IPS-20b (cell line): ENCODE measurements at regions not wholly inside any gene's neighbourhood (a gene's known extent, or its start where the extent isn't known, plus 50 kb on each side); places are given as distances from the start of the nearest gene placed in this dataset.

ENCODE experiments used
- H3K27ac ChIP-seq: one replicate; pipeline ENCODE4 v1.5.1; 2013; ENCODE audit warnings: low read length
- H3K27me3 ChIP-seq: 2 replicates; pipeline ENCODE4 v1.6.1; 2013; ENCODE audit warnings: mild to moderate bottlenecking, low read length, inconsistent platforms; ENCODE audit not compliant: insufficient read depth
- H3K36me3 ChIP-seq: 2 replicates; pipeline ENCODE4 v1.6.1; 2013; ENCODE audit warnings: low read depth, mild to moderate bottlenecking, inconsistent platforms, low read length, moderate library complexity; ENCODE audit not compliant: insufficient read depth
- H3K4me1 ChIP-seq: 2 replicates; pipeline ENCODE4 v1.6.1; 2013; ENCODE audit warnings: mild to moderate bottlenecking, control low read depth, inconsistent platforms, low read length, moderate library complexity; ENCODE audit not compliant: insufficient read depth
- H3K4me3 ChIP-seq: 2 replicates; pipeline ENCODE4 v1.5.1; 2013; ENCODE audit warnings: mild to moderate bottlenecking, low read length, inconsistent platforms
- H3K9ac ChIP-seq: 2 replicates; pipeline ENCODE4 v1.6.1; 2013; ENCODE audit warnings: low read depth, mild to moderate bottlenecking, inconsistent platforms, low read length, moderate library complexity
- H3K9me3 ChIP-seq: 2 replicates; pipeline ENCODE4 v1.6.1; 2013; ENCODE audit warnings: mild to moderate bottlenecking, low read depth, low read length, inconsistent platforms; ENCODE audit not compliant: insufficient read depth

- H3K27ac ChIP-seq: no peak overlapping the region
- H3K27me3 ChIP-seq: no peaks in the 10 kb centered on the region
- H3K36me3 ChIP-seq: no peaks in the 10 kb centered on the region
- H3K4me1 ChIP-seq: peaks cover 3% of the 10 kb centered on the region; the same call in 1 of the 2 replicates
- no peak overlapping the region for H3K9ac ChIP-seq
- no peaks in the 10 kb centered on the region for H3K9me3 ChIP-seq
- H3K4me3 ChIP-seq: no peak overlapping the region
Measured at GRCh38 chr6:97456070-97456469, 173.1 kb upstream of the MMS22L start.

GRCh38 chr6:97459535-97459934 lies 176.5 kb upstream of the MMS22L start:
- H3K9ac ChIP-seq: no peak overlapping the region
- no peaks in the 10 kb centered on the region for H3K36me3 ChIP-seq
- H3K27ac ChIP-seq: no peak overlapping the region
- no peaks in the 10 kb centered on the region for H3K27me3 ChIP-seq
- peaks cover 3% of the 10 kb centered on the region; the same call in 1 of the 2 replicates for H3K4me1 ChIP-seq
- H3K4me3 ChIP-seq: no peak overlapping the region
- no peaks in the 10 kb centered on the region for H3K9me3 ChIP-seq

GRCh38 chr6:97459986-97460385 lies 177.0 kb upstream of the MMS22L start:
- Histone ChIP-seq H3K4me1 (peaks cover 3% of the 10 kb centered on the region; the same call in 1 of the 2 replicates), H3K36me3 (no peaks in the 10 kb centered on the region), H3K9ac (no peak overlapping the region), H3K27me3 (no peaks in the 10 kb centered on the region), H3K9me3 (no peaks in the 10 kb centered on the region), H3K4me3 (no peak overlapping the region), H3K27ac (no peak overlapping the region)

GRCh38 chr6:97460394-97461080 lies 177.5 kb upstream of the MMS22L start:
- Histone ChIP-seq H3K9me3 (no peaks in the 10 kb centered on the region), H3K27me3 (no peaks in the 10 kb centered on the region), H3K9ac (no peak overlapping the region), H3K4me1 (peaks cover 3% of the 10 kb centered on the region; the same call in 1 of the 2 replicates), H3K4me3 (no peak overlapping the region), H3K36me3 (no peaks in the 10 kb centered on the region), H3K27ac (no peak overlapping the region)

GRCh38 chr6:97461218-97461617 lies 178.2 kb upstream of the MMS22L start:
- H3K9me3 ChIP-seq: no peaks in the 10 kb centered on the region
- no peaks in the 10 kb centered on the region for H3K36me3 ChIP-seq
- no peaks in the 10 kb centered on the region for H3K27me3 ChIP-seq
- peaks cover 7% of the 10 kb centered on the region; the same call in 1 of the 2 replicates for H3K4me1 ChIP-seq
- H3K9ac ChIP-seq: no peak overlapping the region
- H3K27ac ChIP-seq: no peak overlapping the region
- no peak overlapping the region for H3K4me3 ChIP-seq

GRCh38 chr6:97462031-97462430 lies 179.0 kb upstream of the MMS22L start:
- no peak overlapping the region for H3K27ac ChIP-seq
- no peaks in the 10 kb centered on the region for H3K9me3 ChIP-seq
- H3K36me3 ChIP-seq: no peaks in the 10 kb centered on the region
- H3K9ac ChIP-seq: no peak overlapping the region
- H3K27me3 ChIP-seq: no peaks in the 10 kb centered on the region
- no peak overlapping the region for H3K4me3 ChIP-seq
- H3K4me1 ChIP-seq: peaks cover 14% of the 10 kb centered on the region; the same call in 1 of the 2 replicates

GRCh38 chr6:97462938-97463598 lies 180.1 kb upstream of the MMS22L start:
- Histone ChIP-seq H3K9me3 (no peaks in the 10 kb centered on the region), H3K27ac (no peak overlapping the region)

GRCh38 chr6:97465877-97466561 lies 183.0 kb upstream of the MMS22L start:
- H3K9ac ChIP-seq: no peak overlapping the region
- no peaks in the 10 kb centered on the region for H3K36me3 ChIP-seq
- peak overlapping the region; percentile 12; the same call in 1 of the 2 replicates for H3K4me3 ChIP-seq
- H3K9me3 ChIP-seq: no peaks in the 10 kb centered on the region
- no peaks in the 10 kb centered on the region for H3K27me3 ChIP-seq
- peaks cover 11% of the 10 kb centered on the region; the same call in 1 of the 2 replicates for H3K4me1 ChIP-seq
- no peak overlapping the region for H3K27ac ChIP-seq

More at GRCh38 chr6:97462938-97463598, 180.1 kb upstream of the MMS22L start:
- Histone ChIP-seq H3K36me3 (no peaks in the 10 kb centered on the region), H3K9ac (no peak overlapping the region), H3K27me3 (no peaks in the 10 kb centered on the region), H3K4me1 (peaks cover 14% of the 10 kb centered on the region; the same call in 1 of the 2 replicates), H3K4me3 (no peak overlapping the region)

GRCh38 chr6:97468981-97469380 lies 186.0 kb upstream of the MMS22L start:
- H3K4me1 ChIP-seq: peaks cover 11% of the 10 kb centered on the region; the same call in 1 of the 2 replicates
- H3K9me3 ChIP-seq: no peaks in the 10 kb centered on the region
- no peaks in the 10 kb centered on the region for H3K36me3 ChIP-seq
- H3K4me3 ChIP-seq: no peak overlapping the region
- H3K27ac ChIP-seq: no peak overlapping the region
- no peak overlapping the region for H3K9ac ChIP-seq
- no peaks in the 10 kb centered on the region for H3K27me3 ChIP-seq

- H3K27ac ChIP-seq: no peak overlapping the region
- no peak overlapping the region for H3K9ac ChIP-seq
- H3K9me3 ChIP-seq: no peaks in the 10 kb centered on the region
- peaks cover 11% of the 10 kb centered on the region; the same call in 1 of the 2 replicates for H3K4me1 ChIP-seq
- H3K36me3 ChIP-seq: no peaks in the 10 kb centered on the region
- H3K4me3 ChIP-seq: no peak overlapping the region
- H3K27me3 ChIP-seq: no peaks in the 10 kb centered on the region
Measured at GRCh38 chr6:97469451-97469850, 186.4 kb upstream of the MMS22L start.

- no peak overlapping the region for H3K27ac ChIP-seq
- H3K9me3 ChIP-seq: no peaks in the 10 kb centered on the region
- H3K4me1 ChIP-seq: peaks cover 11% of the 10 kb centered on the region; the same call in 1 of the 2 replicates
Measured at GRCh38 chr6:97470322-97470721, 187.3 kb upstream of the MMS22L start.

More at GRCh38 chr6:97470322-97470721, 187.3 kb upstream of the MMS22L start:
- Histone ChIP-seq H3K27me3 (no peaks in the 10 kb centered on the region), H3K36me3 (no peaks in the 10 kb centered on the region), H3K9ac (no peak overlapping the region), H3K4me3 (no peak overlapping the region)
